Erythroblast (primary cell): ENCODE measurements at regions not wholly inside any gene's neighbourhood (a gene's known extent, or its start where the extent isn't known, plus 50 kb on each side); places are given as distances from the start of the nearest gene placed in this dataset.

Experiments used
- GATA1 ChIP-seq: IDR thresholded peaks from 2 replicates; pipeline ENCODE4 v1.6.1; 2011; ENCODE audit warnings: low read depth, mild to moderate bottlenecking, control low read depth, low read length, moderate library complexity
- POLR2A ChIP-seq: IDR thresholded peaks from 2 replicates; pipeline ENCODE4 v1.6.1; 2011; ENCODE audit warnings: mild to moderate bottlenecking, low read length

DNA sequence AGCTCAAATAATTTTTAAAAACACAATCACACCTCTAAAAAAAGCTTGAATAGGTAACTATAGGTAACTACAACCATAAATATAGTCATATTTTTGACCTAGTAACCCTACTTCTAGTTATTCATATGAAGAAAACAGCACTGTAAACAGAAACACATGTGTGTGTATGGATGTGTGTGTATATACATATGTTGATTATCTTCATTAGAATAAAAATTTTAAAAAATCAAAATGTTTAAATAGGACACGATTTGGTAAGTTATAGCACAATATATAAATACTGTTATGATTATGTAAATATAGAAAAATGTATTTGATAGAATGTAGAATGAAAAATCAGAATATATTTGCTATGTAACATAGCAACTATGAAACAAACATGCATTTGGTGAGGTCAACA, 258.1 kb upstream of the GK2 start:
- TF ChIP-seq POLR2A (no peak), GATA1 (no peak)
